22Rv1 (cell line): ENCODE measurements at regions not wholly inside any gene's neighbourhood (a gene's known extent, or its start where the extent isn't known, plus 50 kb on each side); places are given as distances from the start of the nearest gene placed in this dataset.
"Not testable (repeated sequence)": the region's sequence is repeated elsewhere in the genome, so short reads cannot be mapped to it uniquely, and the experiment has no call there.

Experiments
- H3K27ac ChIP-seq: fragments of 450-650 bp; 2 replicates; pipeline ENCODE4 v1.5.1; 2017
- CTCF ChIP-seq: fragments of 450-650 bp; IDR thresholded peaks from 2 replicates; pipeline ENCODE4 v1.5.1; 2017; ENCODE audit warnings: mild to moderate bottlenecking
- ZFX ChIP-seq: fragments of 450-650 bp; IDR thresholded peaks from 2 replicates; pipeline ENCODE4 v1.6.1; 2017; ENCODE audit warnings: antibody characterized with exemption, borderline replicate concordance

GRCh38 chr6:164051427-164051826 is 636.9 kb downstream of the QKI start:
- TF ChIP-seq CTCF (no peak), ZFX (no peak)
- H3K27ac ChIP-seq = no peak overlapping the region

- no peak overlapping the region for H3K27ac ChIP-seq
- TF ChIP-seq CTCF = no peak
- no peak for TF ChIP-seq ZFX
Observed at GRCh38 chr6:164049517-164049988, 635.0 kb downstream of the QKI start.

- no peak overlapping the region for H3K27ac ChIP-seq
- TF ChIP-seq CTCF = no peak
- no peak for TF ChIP-seq ZFX
Observed at GRCh38 chr6:164048840-164049516, 634.5 kb downstream of the QKI start.

- no peak for TF ChIP-seq CTCF
- TF ChIP-seq ZFX = no peak
- H3K27ac ChIP-seq = no peak overlapping the region
Observed at GRCh38 chr6:164045082-164045481, 630.6 kb downstream of the QKI start.

GRCh38 chr6:164043656-164044055 is 629.1 kb downstream of the QKI start:
- not testable (repeated sequence) for H3K27ac ChIP-seq

GRCh38 chr6:164042212-164042611 is 627.7 kb downstream of the QKI start:
- TF ChIP-seq CTCF (no peak), ZFX (no peak)
- H3K27ac ChIP-seq = no peak overlapping the region

GRCh38 chr6:164040994-164041393 is 626.5 kb downstream of the QKI start:
- TF ChIP-seq ZFX = no peak
- TF ChIP-seq CTCF = no peak
- no peak overlapping the region for H3K27ac ChIP-seq

GRCh38 chr6:164039954-164040375 is 625.4 kb downstream of the QKI start:
- H3K27ac ChIP-seq = no peak overlapping the region
- TF ChIP-seq CTCF (peak; percentile 40), ZFX (no peak)
